ENCODE measurements at regions not wholly inside any gene's neighbourhood (a gene's known extent, or its start where the extent isn't known, plus 50 kb on each side); places are given as distances from the start of the nearest gene placed in this dataset.

GRCh38 chr9:4397917-4398316 lies 92.4 kb upstream of the SLC1A1 start:
- no peaks in the 10 kb centered on the region for H4K20me1 ChIP-seq (ENCODE audit: low read depth, low read length)
- no peak overlapping the region for H3K9ac ChIP-seq (ENCODE audit: low read length)
- H3K4me3 ChIP-seq (ENCODE audit: insufficient read depth, low read length, poor library complexity, severe bottlenecking) = no peak overlapping the region
- peaks cover 4% of the 10 kb centered on the region; the same call in 1 of the 2 replicates for H3K9me3 ChIP-seq (ENCODE audit: insufficient read depth, low read length)
- no peaks in the 10 kb centered on the region for H3K27me3 ChIP-seq (ENCODE audit: low read length)
- H3K36me3 ChIP-seq (ENCODE audit: low read length) = no peaks in the 10 kb centered on the region
- H2AFZ ChIP-seq (ENCODE audit: low read depth, low read length, severe bottlenecking) = no peak overlapping the region
- no peaks in the 10 kb centered on the region for H3K79me2 ChIP-seq (ENCODE audit: insufficient read depth, low read length)
- no peaks in the 10 kb centered on the region for H3K9me2 ChIP-seq (replicated peaks; ENCODE audit: insufficient read depth, low read length)
- no peak overlapping the region for H3K27ac ChIP-seq (ENCODE audit: low read depth, low read length)
- H3K4me2 ChIP-seq (ENCODE audit: low read depth, low read length, poor library complexity, severe bottlenecking) = no peak overlapping the region
- no peaks in the 10 kb centered on the region for H3F3A ChIP-seq (ENCODE audit: insufficient read depth)
- TF ChIP-seq EZH2phosphoT487 (conservative IDR thresholded peaks at IDR 0.05; ENCODE audit: low read length) = no peak
- no peak for TF ChIP-seq CTCF (IDR thresholded peaks at IDR 0.05; ENCODE audit: insufficient read depth, low read length, poor library complexity, severe bottlenecking)

GRCh38 chr9:4393806-4394523 lies 94.1 kb upstream of the GLIS3 start:
- no peak overlapping the region for H3K27ac ChIP-seq (ENCODE audit: low read depth, low read length)
- H3K9me3 ChIP-seq (ENCODE audit: insufficient read depth, low read length) = no peaks in the 10 kb centered on the region
- H3K27me3 ChIP-seq (ENCODE audit: low read length) = no peaks in the 10 kb centered on the region
- H3K9me2 ChIP-seq (replicated peaks; ENCODE audit: insufficient read depth, low read length) = no peaks in the 10 kb centered on the region
- no peaks in the 10 kb centered on the region for H3K79me2 ChIP-seq (ENCODE audit: insufficient read depth, low read length)
- no peak overlapping the region for H2AFZ ChIP-seq (ENCODE audit: low read depth, low read length, severe bottlenecking)
- no peaks in the 10 kb centered on the region for H4K20me1 ChIP-seq (ENCODE audit: low read depth, low read length)
- no peak overlapping the region for H3K4me2 ChIP-seq (ENCODE audit: low read depth, low read length, poor library complexity, severe bottlenecking)
- H3K36me3 ChIP-seq (ENCODE audit: low read length) = no peaks in the 10 kb centered on the region
- no peak overlapping the region for H3K9ac ChIP-seq (ENCODE audit: low read length)
- H3F3A ChIP-seq (ENCODE audit: insufficient read depth) = no peaks in the 10 kb centered on the region
- no peak overlapping the region for H3K4me3 ChIP-seq (ENCODE audit: insufficient read depth, low read length, poor library complexity, severe bottlenecking)
- TF ChIP-seq EZH2phosphoT487 (conservative IDR thresholded peaks at IDR 0.05; ENCODE audit: low read length) = no peak
- TF ChIP-seq CTCF (IDR thresholded peaks at IDR 0.05; ENCODE audit: insufficient read depth, low read length, poor library complexity, severe bottlenecking) = no peak

- H3K36me3 ChIP-seq (ENCODE audit: low read length) = no peaks in the 10 kb centered on the region
- no peaks in the 10 kb centered on the region for H3K27me3 ChIP-seq (ENCODE audit: low read length)
- no peak overlapping the region for H2AFZ ChIP-seq (ENCODE audit: low read depth, low read length, severe bottlenecking)
- no peaks in the 10 kb centered on the region for H3K9me2 ChIP-seq (replicated peaks; ENCODE audit: insufficient read depth, low read length)
- no peak overlapping the region for H3K9ac ChIP-seq (ENCODE audit: low read length)
- H4K20me1 ChIP-seq (ENCODE audit: low read depth, low read length) = no peaks in the 10 kb centered on the region
- no peaks in the 10 kb centered on the region for H3F3A ChIP-seq (ENCODE audit: insufficient read depth)
- H3K79me2 ChIP-seq (ENCODE audit: insufficient read depth, low read length) = no peaks in the 10 kb centered on the region
- H3K9me3 ChIP-seq (ENCODE audit: insufficient read depth, low read length) = no peaks in the 10 kb centered on the region
- no peak overlapping the region for H3K4me3 ChIP-seq (ENCODE audit: insufficient read depth, low read length, poor library complexity, severe bottlenecking)
- TF ChIP-seq CTCF (IDR thresholded peaks at IDR 0.05; ENCODE audit: insufficient read depth, low read length, poor library complexity, severe bottlenecking) (no peak), EZH2phosphoT487 (conservative IDR thresholded peaks at IDR 0.05; ENCODE audit: low read length) (no peak)
- no peak overlapping the region for H3K27ac ChIP-seq (ENCODE audit: low read depth, low read length)
- no peak overlapping the region for H3K4me2 ChIP-seq (ENCODE audit: low read depth, low read length, poor library complexity, severe bottlenecking)
These were observed 89.9 kb upstream of the GLIS3 start for GRCh38 chr9:4389755-4390154.
